Astrocyte (in vitro differentiated cells and primary cell): ENCODE measurements at regions not wholly inside any gene's neighbourhood (a gene's known extent, or its start where the extent isn't known, plus 50 kb on each side); places are given as distances from the start of the nearest gene placed in this dataset.

ENCODE experiments used
- DNase-seq: peaks from one replicate; pipeline ENCODE4 v3.0.0-alpha.2; 2010; ENCODE audit warnings: low read depth
- FAIRE-seq: peaks from 2 replicates; lab custom pipeline; 2011; peaks lifted over from hg19 to GRCh38; lab: Jason Lieb, UNC
- H2AFZ ChIP-seq: 2 replicates; pipeline ENCODE4 v1.6.0; 2012; ENCODE audit warnings: low read depth, low read length, inconsistent platforms
- H3K27ac ChIP-seq: 2 replicates; pipeline ENCODE4 v1.5.1; 2011; ENCODE audit warnings: low read depth, low read length, inconsistent platforms
- H3K27me3 ChIP-seq: 2 replicates; pipeline ENCODE4 v1.6.0; 2011; ENCODE audit warnings: low read length, inconsistent platforms; ENCODE audit not compliant: insufficient read depth
- H3K36me3 ChIP-seq: 2 replicates; pipeline ENCODE4 v1.5.1; 2011; ENCODE audit warnings: low read length, inconsistent platforms; ENCODE audit not compliant: insufficient read depth
- H3K4me1 ChIP-seq: 2 replicates; pipeline ENCODE4 v1.5.1; 2011; ENCODE audit warnings: low read length, inconsistent platforms; ENCODE audit not compliant: insufficient read depth
- H3K4me2 ChIP-seq: 2 replicates; pipeline ENCODE4 v1.6.0; 2012; ENCODE audit warnings: low read length, inconsistent platforms
- H3K4me3 ChIP-seq: 2 replicates; pipeline ENCODE4 v1.5.1; 2011; ENCODE audit warnings: low read depth, mild to moderate bottlenecking, low read length, inconsistent platforms; ENCODE audit not compliant: insufficient read depth
- H3K79me2 ChIP-seq: 2 replicates; pipeline ENCODE4 v1.6.0; 2012; ENCODE audit warnings: mild to moderate bottlenecking, low read length, inconsistent platforms; ENCODE audit not compliant: insufficient read depth
- H3K9ac ChIP-seq: 2 replicates; pipeline ENCODE4 v1.6.0; 2012; ENCODE audit warnings: mild to moderate bottlenecking, low read length, inconsistent platforms
- H3K9me3 ChIP-seq: 2 replicates; pipeline ENCODE4 v1.5.1; 2012; ENCODE audit warnings: low read depth, mild to moderate bottlenecking, low read length, inconsistent platforms; ENCODE audit not compliant: insufficient read depth
- H4K20me1 ChIP-seq: 2 replicates; pipeline ENCODE4 v1.6.0; 2012; ENCODE audit warnings: low read length, inconsistent platforms; ENCODE audit not compliant: insufficient read depth
- H3K27ac Mint-ChIP-seq: one replicate; pipeline ENCODE4 v1.8.0; 2021; ENCODE audit warnings: mild to moderate bottlenecking, mixed read lengths; ENCODE audit not compliant: unreplicated experiment
- H3K27me3 Mint-ChIP-seq: one replicate; pipeline ENCODE4 v1.8.0; 2021; ENCODE audit warnings: low read depth, mixed read lengths; ENCODE audit not compliant: unreplicated experiment
- H3K36me3 Mint-ChIP-seq: one replicate; pipeline ENCODE4 v1.8.0; 2021; ENCODE audit warnings: low read depth, mixed read lengths; ENCODE audit not compliant: unreplicated experiment
- H3K4me1 Mint-ChIP-seq: one replicate; pipeline ENCODE4 v1.8.0; 2021; ENCODE audit warnings: low read depth, mixed read lengths; ENCODE audit not compliant: unreplicated experiment
- H3K4me3 Mint-ChIP-seq: one replicate; pipeline ENCODE4 v1.8.0; 2021; ENCODE audit warnings: mild to moderate bottlenecking, moderate library complexity, mixed read lengths; ENCODE audit not compliant: unreplicated experiment
- H3K9me3 Mint-ChIP-seq: one replicate; pipeline ENCODE4 v1.8.0; 2021; ENCODE audit warnings: mild to moderate bottlenecking, mixed read lengths; ENCODE audit not compliant: unreplicated experiment
- EZH2 ChIP-seq: IDR thresholded peaks from 2 replicates; pipeline ENCODE4 v1.6.1; 2012; ENCODE audit warnings: mild to moderate bottlenecking, low read length, inconsistent platforms; ENCODE audit not compliant: insufficient read depth
- TF ChIP-seq, protein P1 (sequence below): IDR thresholded peaks from 2 replicates; pipeline ENCODE4 v1.5.1; 2011; ENCODE audit warnings: low read depth, mild to moderate bottlenecking, inconsistent platforms, low read length, moderate library complexity; ENCODE audit not compliant: insufficient read depth

DNA sequence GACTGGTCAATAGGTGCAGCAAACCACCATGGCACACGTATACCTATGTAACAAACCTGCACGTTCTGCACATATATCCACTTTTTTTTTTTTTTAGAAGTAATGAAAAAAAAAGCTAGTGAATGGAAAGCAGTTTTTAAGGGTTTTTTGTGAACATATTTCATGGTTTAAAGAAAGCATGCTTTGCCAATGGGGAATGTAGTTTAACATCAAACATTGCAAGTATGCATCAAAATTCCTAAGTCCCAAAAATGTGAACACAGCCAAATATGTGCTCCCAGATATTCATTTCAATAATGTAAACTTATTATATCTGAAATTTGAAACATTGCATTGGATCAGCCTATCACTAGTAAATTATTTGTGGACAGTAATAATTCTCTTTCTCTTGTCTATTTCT is 710.4 kb upstream of the FLRT2 start:
- Histone ChIP-seq H4K20me1 (no peaks in the 10 kb centered on the region), H3K4me2 (no peak overlapping the region), H3K27me3 (no peaks in the 10 kb centered on the region), H3K9ac (no peak overlapping the region), H3K4me1 (no peaks in the 10 kb centered on the region), H3K36me3 (no peaks in the 10 kb centered on the region), H3K9me3 (no peaks in the 10 kb centered on the region), H3K27ac (no peak overlapping the region), H3K4me3 (no peak overlapping the region), H2AFZ (no peak overlapping the region), H3K79me2 (no peaks in the 10 kb centered on the region)
- Mint-ChIP-seq H3K9me3 (peaks cover 5% of the 10 kb centered on the region), H3K27me3 (no peaks in the 10 kb centered on the region), H3K27ac (no peak overlapping the region), H3K36me3 (no peaks in the 10 kb centered on the region), H3K4me1 (no peaks in the 10 kb centered on the region), H3K4me3 (no peak overlapping the region)
- FAIRE-seq (no peak), DNase-seq (no peak)
- TF ChIP-seq, protein P1, sequence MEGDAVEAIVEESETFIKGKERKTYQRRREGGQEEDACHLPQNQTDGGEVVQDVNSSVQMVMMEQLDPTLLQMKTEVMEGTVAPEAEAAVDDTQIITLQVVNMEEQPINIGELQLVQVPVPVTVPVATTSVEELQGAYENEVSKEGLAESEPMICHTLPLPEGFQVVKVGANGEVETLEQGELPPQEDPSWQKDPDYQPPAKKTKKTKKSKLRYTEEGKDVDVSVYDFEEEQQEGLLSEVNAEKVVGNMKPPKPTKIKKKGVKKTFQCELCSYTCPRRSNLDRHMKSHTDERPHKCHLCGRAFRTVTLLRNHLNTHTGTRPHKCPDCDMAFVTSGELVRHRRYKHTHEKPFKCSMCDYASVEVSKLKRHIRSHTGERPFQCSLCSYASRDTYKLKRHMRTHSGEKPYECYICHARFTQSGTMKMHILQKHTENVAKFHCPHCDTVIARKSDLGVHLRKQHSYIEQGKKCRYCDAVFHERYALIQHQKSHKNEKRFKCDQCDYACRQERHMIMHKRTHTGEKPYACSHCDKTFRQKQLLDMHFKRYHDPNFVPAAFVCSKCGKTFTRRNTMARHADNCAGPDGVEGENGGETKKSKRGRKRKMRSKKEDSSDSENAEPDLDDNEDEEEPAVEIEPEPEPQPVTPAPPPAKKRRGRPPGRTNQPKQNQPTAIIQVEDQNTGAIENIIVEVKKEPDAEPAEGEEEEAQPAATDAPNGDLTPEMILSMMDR: no peak
- no peak for TF ChIP-seq EZH2

DNA sequence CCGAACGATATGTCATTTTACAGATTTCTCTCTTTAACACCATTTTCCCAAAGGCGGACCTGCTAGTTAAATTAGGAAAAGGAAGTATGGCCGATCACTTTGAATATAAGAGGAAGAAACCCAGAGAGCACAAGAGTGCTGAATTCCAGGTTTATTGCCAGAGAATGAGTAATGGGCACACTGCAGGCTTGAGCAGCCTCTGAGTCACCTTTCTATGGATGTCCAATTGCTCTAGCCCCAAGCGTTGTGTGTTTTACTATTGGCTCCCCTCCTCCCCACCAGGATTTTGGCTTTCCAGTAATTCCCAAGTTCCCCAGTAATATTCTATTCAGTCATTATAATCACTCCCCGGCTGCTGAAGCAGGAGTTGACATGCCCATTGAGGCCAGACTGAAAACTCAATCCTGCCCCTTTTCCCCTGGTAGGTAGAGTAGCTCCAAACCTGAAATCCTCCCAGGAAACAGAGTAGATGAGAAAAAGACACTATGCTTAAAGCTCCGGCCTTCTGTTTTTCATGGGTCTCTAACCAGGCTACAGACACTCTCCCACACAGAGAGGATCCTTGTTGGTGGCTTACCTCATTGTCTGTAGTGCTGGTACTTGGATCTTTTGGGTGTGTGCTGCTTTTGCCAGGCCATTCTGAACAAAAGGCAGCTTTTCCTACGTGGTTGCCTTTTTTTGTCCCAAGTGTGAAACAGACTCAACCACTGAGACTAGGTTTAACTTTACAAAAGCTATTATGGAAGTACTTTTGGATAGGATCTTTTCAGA is 704.3 kb upstream of the FLRT2 start:
- no peaks in the 10 kb centered on the region for H3K27me3 ChIP-seq
- no peaks in the 10 kb centered on the region for H4K20me1 ChIP-seq
- peak overlapping the region; percentile 27 for H3K27ac Mint-ChIP-seq
- H3K4me2 ChIP-seq: peak overlapping the region; percentile 10
- FAIRE-seq (no peak), DNase-seq (peak; percentile 56)
- no peaks in the 10 kb centered on the region for H3K36me3 ChIP-seq
- H2AFZ ChIP-seq: no peak overlapping the region
- H3K4me1 ChIP-seq: peaks cover 3% of the 10 kb centered on the region
- peaks cover 14% of the 10 kb centered on the region for H3K4me1 Mint-ChIP-seq
- H3K79me2 ChIP-seq: no peaks in the 10 kb centered on the region
- H3K9ac ChIP-seq: no peak overlapping the region
- H3K27ac ChIP-seq: no peak overlapping the region
- H3K9me3 Mint-ChIP-seq: peaks cover 5% of the 10 kb centered on the region
- TF ChIP-seq, protein P1: no peak
- no peak for TF ChIP-seq EZH2
- no peaks in the 10 kb centered on the region for H3K36me3 Mint-ChIP-seq
- H3K4me3 Mint-ChIP-seq: no peak overlapping the region
- H3K9me3 ChIP-seq: no peaks in the 10 kb centered on the region
- peaks cover 3% of the 10 kb centered on the region for H3K27me3 Mint-ChIP-seq
- H3K4me3 ChIP-seq: no peak overlapping the region

DNA sequence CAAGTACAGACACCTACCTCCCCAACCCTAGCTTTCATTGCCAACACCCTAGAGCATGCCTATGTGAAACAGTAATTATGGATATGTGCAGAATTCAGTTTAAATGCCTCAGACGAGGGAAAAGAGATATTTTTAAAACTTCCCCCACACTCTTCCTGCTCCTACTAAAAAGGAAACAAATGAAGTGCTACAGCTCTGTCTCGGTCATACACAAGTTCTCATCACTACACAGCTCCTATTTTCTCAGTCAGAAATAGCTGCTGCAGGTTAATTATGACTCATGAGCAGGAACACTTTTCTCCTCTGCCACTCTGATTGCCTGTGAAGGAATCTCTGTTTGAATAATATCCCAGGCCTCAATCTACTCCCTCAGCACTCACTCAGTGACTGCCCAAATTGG is 703.6 kb upstream of the FLRT2 start:
- Mint-ChIP-seq H3K36me3 (no peaks in the 10 kb centered on the region), H3K9me3 (peaks cover 5% of the 10 kb centered on the region), H3K27ac (peak overlapping the region; percentile 6), H3K4me3 (no peak overlapping the region), H3K4me1 (peaks cover 14% of the 10 kb centered on the region), H3K27me3 (peaks cover 3% of the 10 kb centered on the region)
- Histone ChIP-seq H3K4me1 (peaks cover 3% of the 10 kb centered on the region), H3K9ac (no peak overlapping the region), H2AFZ (no peak overlapping the region), H3K36me3 (no peaks in the 10 kb centered on the region), H3K4me2 (no peak overlapping the region), H3K27me3 (no peaks in the 10 kb centered on the region), H4K20me1 (no peaks in the 10 kb centered on the region), H3K79me2 (no peaks in the 10 kb centered on the region), H3K9me3 (no peaks in the 10 kb centered on the region), H3K27ac (no peak overlapping the region), H3K4me3 (no peak overlapping the region)
- TF ChIP-seq, protein P1: no peak
- no peak for TF ChIP-seq EZH2
- FAIRE-seq: no peak
- no peak for DNase-seq
